IPS-11a (cell line): ENCODE measurements at regions not wholly inside any gene's neighbourhood (a gene's known extent, or its start where the extent isn't known, plus 50 kb on each side); places are given as distances from the start of the nearest gene placed in this dataset.
"Not testable (repeated sequence)": the region's sequence is repeated elsewhere in the genome, so short reads cannot be mapped to it uniquely, and the experiment has no call there.

Experiments used
- H3K4me3 ChIP-seq: one replicate; pipeline ENCODE4 v1.5.1; 2013; ENCODE audit warnings: low read depth, low read length, control low read depth

DNA sequence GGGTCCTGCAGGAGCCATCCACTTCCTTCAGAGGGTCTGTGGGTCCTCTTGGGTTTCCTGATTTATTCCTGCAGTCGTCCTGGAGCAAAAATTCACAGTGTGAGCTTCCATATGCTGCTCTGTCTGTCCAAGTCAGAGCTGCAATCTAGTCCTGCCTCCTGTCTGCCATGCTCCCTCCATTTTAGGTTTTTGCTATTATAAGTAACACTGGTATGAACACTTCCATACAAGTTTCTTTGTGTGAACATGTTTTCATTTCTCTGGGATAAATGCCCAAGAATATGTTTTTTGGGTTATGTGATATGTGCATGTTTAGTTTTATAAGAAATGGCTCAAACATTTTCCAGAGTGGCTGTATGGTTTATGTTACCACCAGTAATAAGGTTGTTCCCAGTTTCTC lies 188.1 kb downstream of the ACTR3B start:
- no peak overlapping the region for H3K4me3 ChIP-seq

DNA sequence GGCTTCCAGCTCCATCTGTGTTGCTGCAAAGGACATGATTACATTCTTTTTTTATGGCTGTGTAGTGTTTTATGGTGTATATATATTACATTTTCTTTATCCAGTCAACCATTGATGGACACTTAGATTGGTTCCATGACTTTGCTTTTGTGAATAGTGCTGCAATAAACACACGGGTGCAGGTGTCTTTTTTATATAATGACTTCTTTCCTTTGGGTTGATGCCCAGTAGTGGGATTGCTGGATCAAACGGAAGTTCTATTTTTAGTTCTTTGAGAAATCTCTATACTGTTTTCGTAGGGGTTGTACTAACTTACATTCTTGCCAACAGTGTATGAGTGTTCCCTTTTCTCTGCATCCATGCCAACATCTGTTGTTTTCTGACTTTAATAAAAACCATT lies 189.7 kb downstream of the ACTR3B start:
- no peak overlapping the region for H3K4me3 ChIP-seq

DNA sequence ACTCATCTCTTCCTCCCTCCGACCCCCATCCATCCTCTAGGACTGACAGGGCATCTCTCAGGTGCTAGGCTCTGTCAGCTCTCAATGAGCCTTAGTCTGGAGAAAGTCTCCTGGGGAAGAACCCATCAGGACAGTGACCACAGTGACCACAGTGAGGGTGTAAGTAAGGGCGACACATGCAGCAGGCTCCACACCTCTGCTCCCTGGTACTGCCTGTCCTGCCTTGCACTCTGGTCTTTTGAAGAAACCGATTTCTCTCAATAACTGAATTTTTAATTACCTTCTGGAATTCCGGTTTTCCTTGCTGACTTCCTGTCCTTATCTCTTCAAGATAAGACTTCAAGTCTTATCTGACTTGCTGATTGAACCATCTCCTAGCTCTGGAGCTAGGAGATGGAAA lies 190.2 kb downstream of the ACTR3B start:
- H3K4me3 ChIP-seq: no peak overlapping the region

DNA sequence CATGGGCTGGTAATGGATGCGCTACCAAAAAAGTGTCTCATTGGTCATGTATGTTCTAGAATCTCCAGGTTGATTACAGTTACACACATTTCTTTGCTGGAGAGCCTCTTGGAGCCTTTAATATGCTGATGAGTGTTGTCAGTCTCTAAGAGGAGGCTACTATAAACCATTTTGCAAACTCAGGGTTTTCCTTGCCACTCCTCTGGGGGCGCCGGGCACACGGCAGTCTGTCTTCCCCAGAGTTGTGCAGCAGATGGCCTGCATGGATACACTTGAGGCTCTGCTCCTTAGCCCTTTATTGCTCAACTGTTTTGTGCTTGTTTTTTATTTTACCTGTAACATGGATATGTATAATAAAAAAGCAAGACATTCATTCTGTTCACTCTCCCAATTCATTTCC lies 196.5 kb downstream of the ACTR3B start:
- H3K4me3 ChIP-seq: no peak overlapping the region

DNA sequence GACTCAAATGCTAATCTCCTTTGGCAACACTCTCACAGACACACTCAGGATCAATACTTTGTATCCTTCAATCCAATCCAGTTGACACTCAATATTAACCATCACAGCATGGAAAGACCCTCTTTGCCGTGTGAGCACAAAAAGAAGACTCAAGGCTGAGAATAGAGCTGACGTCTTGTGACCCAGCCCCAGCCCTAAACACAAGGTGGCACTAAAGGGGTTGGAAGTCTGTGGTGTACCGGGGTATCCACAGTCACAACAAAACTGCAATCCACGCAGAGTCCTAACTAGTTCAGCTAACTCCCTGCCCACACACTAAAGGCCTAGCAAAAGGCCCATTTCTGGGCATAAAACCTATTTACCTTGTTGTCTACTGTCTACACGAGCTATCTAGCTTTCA lies 200.1 kb downstream of the ACTR3B start:
- H3K4me3 ChIP-seq: no peak overlapping the region

DNA sequence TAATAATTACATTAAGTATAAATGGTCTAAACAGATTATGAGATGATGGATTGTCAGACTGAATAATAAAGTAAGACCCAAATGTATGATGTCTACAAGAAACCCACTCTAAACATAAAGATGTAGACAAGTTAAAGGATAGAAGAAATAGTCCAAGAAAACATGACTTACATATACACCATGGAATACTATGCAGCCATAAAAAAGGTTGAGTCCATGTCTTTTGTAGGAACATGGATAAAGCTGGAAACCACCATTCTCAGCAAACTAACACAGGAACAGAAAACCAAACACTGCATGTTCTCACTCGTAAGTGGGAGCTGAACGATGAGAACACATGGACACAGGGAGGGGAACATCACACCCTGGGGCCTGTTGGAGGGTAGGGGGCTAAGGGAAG lies 202.2 kb downstream of the ACTR3B start:
- not testable (repeated sequence) for H3K4me3 ChIP-seq

DNA sequence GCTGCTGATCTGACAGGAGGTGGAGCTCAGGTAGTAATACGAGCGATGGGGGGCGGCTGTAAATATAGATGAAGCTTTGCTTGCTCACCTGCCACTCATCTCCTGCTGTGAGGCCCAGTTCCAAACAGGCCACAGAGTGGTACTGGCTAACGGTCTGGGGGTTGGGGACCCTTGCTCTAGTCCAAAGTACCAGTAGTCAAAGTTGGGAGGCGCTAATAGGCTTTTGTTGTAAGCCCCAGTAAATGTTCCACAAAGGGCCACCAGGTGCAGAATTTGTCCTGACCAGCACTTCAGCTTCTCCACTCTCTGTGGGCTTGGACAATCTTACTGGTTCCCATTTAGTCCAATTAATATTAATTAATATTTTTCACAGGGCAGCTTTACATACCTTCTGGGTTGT lies 206.6 kb downstream of the ACTR3B start:
- H3K4me3 ChIP-seq: no peak overlapping the region

DNA sequence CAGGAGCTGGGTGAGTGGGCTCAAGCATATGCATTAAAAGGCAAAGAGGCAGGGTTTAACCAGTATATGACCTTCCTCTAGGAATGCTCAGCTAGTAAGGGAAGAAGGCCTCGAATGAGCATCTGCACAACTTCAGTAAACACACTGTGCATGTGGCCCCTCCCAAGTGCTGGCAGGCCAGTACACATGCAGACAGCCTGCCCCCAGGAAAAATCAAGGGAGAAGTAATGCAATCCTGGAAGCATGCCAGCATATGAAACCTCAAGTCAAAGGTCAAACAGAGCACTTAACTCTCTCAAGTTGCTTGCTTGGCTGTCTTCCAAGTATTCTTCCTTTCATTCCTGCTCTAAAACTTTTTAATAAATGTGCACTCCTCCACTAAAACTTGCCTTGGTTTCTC lies 208.4 kb downstream of the ACTR3B start:
- H3K4me3 ChIP-seq: no peak overlapping the region

DNA sequence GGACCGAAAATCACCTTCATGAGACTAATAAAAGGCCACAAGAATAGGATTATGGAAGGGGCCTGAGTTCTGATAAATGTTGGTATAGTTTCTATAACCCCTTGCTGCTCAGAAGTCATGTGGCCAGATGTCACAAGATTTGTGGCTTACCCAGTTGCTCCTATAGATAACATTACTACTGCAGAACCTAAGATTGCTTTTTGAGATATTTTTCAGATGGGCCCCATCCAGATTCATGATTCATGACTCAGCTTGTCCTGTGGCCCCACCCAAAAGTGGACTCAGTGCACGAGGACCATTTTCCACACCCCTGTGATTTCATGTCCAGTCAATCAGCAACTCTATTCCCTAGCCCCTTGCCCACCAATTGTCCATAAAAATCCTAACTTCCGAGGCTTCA lies 209.0 kb downstream of the ACTR3B start:
- no peak overlapping the region for H3K4me3 ChIP-seq

DNA sequence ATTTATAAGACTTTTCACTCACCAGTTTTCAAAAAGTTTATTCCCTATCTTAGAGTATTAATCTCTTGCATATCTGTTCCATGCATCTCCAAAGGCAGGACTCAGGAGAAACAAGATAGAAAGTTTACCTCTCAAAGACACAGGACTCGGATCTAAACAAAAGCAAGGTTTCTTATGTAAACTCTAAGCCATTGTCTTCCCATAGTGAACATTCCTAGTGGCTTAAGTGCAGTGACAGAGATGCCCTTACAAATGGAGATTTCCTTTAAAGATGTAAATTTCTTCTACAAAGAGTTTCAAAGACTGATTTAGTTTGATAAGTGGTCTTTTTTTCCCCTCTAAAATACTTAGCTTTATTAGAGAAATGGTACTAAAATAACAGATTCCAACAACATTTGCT lies 209.8 kb downstream of the ACTR3B start:
- no peak overlapping the region for H3K4me3 ChIP-seq

DNA sequence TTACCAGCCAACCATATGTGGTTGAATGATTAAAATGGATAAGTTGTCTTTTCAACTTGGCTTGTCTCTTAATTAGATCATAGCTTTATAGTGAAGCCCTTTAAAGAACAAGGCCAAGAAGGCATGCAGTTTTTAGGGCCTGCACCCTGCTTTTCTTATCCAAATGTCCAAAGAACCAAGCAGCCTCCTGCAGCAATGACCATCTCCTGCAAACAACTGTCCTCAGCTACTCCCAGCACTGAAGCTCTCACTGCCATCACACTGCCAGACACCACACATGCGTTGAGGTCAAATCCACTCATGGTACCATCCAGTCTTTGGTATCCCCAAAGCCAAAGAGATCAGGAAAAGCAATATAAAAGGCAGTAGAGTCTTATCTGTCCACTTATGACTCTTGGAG lies 210.3 kb downstream of the ACTR3B start:
- no peak overlapping the region for H3K4me3 ChIP-seq

DNA sequence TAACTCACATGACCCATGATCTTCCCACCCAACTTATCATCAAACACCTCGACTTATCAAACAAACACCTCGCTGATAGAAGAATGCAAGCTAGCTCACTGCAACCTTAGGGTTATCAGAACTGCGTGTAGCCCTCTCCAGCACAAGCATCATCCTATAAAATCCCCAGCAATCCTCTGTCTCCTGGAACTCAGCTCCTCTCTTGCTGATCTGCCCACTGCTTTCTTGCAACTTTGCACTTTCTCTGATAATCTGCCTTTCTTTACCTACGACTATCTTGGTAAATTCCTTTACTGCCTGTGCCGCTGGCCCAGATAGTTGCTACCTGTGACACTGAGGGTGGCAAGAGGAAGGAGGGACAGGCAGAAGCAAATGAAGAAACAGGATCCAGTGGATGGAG lies 210.9 kb downstream of the ACTR3B start:
- H3K4me3 ChIP-seq: no peak overlapping the region

DNA sequence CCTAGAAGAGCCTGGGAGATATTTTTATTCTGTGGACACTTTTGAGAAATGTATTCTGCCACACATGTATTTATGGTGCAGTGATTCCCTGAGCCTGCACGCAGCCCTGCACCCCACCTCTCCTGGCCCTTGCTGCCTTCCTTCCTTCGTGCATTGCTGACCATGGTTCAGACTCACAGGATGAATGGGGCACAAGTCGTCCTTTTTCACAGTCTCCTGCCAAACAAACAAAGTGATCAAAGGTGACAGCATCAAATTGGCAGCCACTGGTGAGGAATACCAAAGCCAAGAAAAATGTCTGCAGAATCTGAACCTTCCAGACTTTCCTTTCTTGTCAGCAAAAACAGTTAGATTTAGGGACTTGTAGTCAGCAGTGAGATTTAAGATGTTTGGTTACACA lies 215.0 kb downstream of the ACTR3B start:
- no peak overlapping the region for H3K4me3 ChIP-seq

DNA sequence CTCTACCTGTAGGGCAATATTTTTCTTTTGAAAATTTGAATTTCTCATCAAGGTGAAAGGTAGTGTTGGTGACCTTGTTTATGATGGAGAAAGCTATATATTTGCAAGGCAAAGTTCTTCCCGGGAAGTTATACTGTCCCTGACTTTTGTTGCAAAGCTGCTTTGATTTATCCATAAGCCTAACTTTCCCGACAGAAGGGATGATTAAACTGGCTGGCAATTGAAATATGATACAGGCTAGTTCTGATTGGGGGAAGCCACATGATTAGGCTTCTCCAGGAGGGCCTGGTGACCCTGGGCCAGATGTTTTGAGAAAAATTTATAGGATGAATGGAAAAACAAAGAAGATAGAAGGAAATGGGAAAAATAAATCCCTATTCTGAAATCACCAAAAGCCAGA lies 215.5 kb downstream of the ACTR3B start:
- no peak overlapping the region for H3K4me3 ChIP-seq

DNA sequence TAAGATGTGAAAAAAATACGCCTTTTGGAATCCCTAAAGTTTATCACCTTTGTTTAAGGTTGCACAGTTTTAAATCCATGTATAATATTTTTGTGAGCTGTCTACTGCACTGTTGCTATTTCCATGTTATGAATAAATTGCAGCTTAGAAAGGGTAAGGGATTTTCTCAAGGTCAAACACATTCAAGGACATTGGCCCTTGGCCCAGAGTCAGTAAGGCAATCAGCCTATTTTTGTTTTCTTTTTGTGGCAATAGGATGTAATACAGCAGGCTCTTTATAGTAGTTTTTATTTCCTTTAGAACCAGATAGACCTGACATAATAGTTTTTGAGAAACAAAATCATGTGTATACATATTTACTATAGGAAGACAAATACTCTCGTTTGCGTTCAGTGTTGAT lies 219.8 kb downstream of the ACTR3B start:
- no peak overlapping the region for H3K4me3 ChIP-seq

DNA sequence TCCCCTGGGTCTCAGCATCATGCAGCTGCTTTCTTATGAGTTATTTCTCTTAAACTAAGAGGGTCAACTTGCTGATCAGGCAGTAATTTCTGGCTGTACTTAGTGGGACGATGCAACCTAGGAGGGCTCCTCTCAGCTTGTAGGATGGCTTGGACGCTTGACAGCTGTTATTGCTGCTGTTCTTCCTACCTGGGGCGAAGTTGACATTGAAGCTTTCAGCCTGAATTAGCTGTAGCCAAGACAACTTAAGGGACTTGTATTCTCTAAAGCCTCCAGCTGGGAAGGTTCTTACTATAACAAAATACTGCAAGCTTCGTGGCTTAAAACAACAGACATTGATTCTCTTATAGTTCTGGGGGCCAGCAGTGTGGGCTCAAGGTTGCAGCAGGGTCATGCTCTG lies 224.9 kb downstream of the ACTR3B start:
- H3K4me3 ChIP-seq: no peak overlapping the region

DNA sequence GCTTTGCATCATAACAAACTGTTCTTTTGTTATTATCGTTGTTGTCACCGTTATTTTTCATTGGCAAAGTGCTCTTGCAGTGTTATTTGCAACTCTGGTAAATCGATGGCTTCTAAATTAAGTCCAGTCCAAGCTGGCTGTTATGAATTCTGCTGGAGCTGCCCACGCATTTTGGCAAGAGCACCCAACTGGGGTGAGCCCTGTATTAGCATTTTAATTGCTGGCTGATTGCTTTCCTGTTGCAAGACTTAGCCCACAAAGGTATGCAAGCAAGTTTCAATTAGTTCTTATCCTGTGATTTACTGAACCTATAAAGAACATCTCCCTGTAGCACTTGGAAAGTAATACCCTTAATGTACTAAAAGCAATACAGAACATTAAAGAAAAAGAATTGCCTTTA lies 226.8 kb downstream of the ACTR3B start:
- no peak overlapping the region for H3K4me3 ChIP-seq

DNA sequence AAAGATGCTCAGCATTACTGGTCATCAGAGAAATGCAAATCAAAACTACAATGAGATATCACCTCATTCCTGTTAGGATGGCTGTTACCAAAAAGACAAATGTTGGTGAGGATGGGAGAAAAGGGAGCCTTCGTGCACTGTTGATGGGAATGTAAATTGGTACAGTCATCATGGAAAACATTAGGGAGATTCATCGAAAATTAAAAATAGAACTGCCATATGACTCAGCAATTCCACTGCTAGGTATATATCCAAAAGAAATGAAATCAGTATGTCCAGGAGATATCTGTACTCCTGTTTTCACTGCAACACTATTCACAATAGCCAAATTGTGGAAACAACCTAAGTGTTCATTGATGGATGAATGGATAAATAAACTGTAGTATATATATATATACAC lies 228.1 kb downstream of the ACTR3B start:
- no peak overlapping the region for H3K4me3 ChIP-seq

DNA sequence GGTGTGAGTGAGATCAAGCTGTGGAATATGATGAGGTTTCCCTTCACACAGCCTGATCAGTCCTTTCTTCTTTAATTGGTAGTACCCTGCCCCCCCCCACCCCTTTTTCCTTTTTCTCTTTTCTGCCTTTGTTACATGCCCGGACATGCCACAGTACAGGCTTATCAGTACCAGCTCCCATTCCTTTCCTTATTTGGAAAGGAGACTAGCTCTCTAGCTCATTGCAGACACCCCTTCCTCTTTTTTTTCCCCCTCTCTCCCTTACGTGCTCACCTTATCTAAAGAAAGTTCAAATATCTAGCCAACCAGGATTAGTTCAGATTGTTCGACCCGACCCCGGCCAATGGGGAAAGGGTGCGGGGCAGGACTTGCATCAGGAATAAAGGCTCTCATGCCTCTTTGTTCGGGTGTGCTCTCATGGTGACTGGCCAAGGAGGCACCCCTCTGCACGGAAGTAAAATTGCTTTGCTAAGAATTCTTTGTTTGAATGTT lies 230.4 kb downstream of the ACTR3B start:
- no peak overlapping the region for H3K4me3 ChIP-seq

DNA sequence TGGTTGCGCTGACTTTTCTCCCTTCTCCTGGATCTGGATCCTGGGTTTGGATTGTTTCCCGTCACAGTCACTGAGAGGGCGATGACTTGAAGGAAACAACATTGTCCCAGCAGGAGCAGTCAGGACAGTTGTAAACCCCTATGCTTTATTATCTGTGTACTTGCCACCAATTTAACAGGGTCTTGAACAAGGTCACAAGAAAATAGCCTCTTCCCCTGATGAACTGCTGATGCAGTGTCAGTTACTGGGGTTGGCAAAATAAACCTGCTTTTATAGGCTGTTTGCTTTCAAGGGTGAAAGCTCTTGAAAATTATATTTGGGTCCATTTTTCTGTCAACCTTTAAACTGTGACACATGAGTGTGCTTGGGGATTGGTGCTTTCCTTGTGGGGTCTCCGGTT lies 238.9 kb downstream of the ACTR3B start:
- H3K4me3 ChIP-seq: no peak overlapping the region

DNA sequence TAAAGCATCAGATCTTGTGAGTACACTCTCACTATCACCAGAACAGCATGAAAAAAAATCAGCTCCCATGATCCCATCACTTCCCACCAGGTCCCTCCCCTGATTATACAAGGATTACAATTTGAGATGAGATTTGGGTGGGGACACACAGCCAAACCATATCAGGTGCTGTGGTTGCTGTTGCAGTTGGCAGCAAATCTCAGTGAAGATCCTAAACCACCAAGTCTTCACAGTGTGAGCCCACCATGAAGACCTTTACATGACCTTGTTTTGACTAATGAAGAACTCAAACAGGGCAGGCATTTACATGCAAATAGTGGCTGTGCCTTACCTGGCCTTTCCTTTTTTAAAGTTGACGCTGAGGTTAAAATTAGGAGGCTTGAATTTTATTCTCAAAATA lies 242.6 kb downstream of the ACTR3B start:
- H3K4me3 ChIP-seq: no peak overlapping the region

DNA sequence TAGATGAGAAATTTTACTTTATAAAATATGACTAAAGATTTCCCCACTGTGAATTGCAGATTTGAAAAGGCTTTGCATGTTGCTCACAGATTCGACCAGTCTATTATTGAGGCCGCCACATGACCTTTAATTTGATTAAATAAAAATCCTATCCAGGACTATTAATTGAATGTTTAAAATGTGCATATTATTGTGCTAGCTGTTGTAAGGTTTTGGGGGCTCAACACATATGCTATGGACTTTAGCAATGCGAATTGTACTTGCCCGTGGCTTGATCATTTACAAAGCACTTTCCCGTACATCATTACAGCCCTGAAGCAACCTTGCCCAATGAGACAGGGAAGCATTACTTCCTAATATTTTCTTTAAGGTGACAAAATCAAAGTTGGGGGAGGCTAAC lies 243.0 kb downstream of the ACTR3B start:
- no peak overlapping the region for H3K4me3 ChIP-seq

DNA sequence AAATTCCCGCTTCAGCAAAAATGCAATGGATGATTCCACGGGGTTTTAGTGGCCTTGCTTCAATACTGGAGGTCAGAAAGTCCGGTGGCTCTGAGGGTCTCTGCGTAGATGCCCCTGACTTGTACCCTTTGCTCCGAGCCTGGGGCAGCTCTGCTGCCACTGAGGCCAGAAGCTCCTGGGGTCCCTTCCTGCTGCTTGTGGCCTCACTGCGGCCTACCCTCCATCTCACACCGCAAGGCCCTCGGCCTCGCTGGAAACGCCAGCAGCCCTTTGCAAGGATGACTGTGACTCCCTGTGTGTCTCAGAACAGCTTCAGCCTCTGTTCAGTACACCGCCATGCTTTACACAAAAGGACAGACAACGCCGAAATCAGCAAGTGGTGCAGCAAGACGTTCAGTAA lies 244.8 kb downstream of the ACTR3B start:
- no peak overlapping the region for H3K4me3 ChIP-seq
